Mammary epithelial cell (primary cell): ENCODE measurements at regions not wholly inside any gene's neighbourhood (a gene's known extent, or its start where the extent isn't known, plus 50 kb on each side); places are given as distances from the start of the nearest gene placed in this dataset.

Experiments
- CTCF ChIP-seq, 2 donors: IDR thresholded peaks in 1 of 2; conservative IDR thresholded peaks in 1 of 2; 2 replicates each; pipeline ENCODE4 v1.5.1; 2011 to 2012; ENCODE audit warnings: inconsistent platforms in 2 of 2, low read length in 2 of 2, mild to moderate bottlenecking in 2 of 2, control low read depth in 1 of 2, low read depth in 1 of 2; ENCODE audit not compliant: insufficient read depth in 1 of 2; ENCODE audit errors: extremely low read depth in 1 of 2
- EZH2 ChIP-seq: IDR thresholded peaks from 2 replicates; pipeline ENCODE4 v1.6.1; 2012; ENCODE audit warnings: low read length, inconsistent platforms, borderline replicate concordance

GRCh38 chr5:164051745-164052144 is 546.3 kb downstream of the MAT2B start:
- TF ChIP-seq CTCF (conservative IDR thresholded peaks at IDR 0.05 in 1 of 2, IDR thresholded peaks at IDR 0.05 in 1 of 2; ENCODE audit: extremely low read depth in 1 of 2, insufficient read depth in 1 of 2, low read depth in 1 of 2, low read length in 2 of 2) (no peak), EZH2 (no peak)
